H9 (cell line): ENCODE measurements at regions not wholly inside any gene's neighbourhood (a gene's known extent, or its start where the extent isn't known, plus 50 kb on each side); places are given as distances from the start of the nearest gene placed in this dataset.

Experiments
- DNase-seq: peaks from one replicate; pipeline ENCODE4 v3.0.0-alpha.2; 2017
- H2AFZ ChIP-seq: one replicate; pipeline ENCODE4 v1.6.1; 2013; ENCODE audit warnings: mild to moderate bottlenecking, low read length, control low read depth, moderate library complexity
- H2AK5ac ChIP-seq: 2 replicates; pipeline ENCODE4 v1.6.1; 2013; ENCODE audit warnings: low read length, control low read depth, mixed read lengths; ENCODE audit not compliant: insufficient read length
- H2BK120ac ChIP-seq: one replicate; pipeline ENCODE4 v1.6.1; 2013; ENCODE audit warnings: low read depth, mild to moderate bottlenecking, low read length, control low read depth, inconsistent platforms; ENCODE audit not compliant: poor library complexity, severe bottlenecking
- H2BK12ac ChIP-seq: 2 replicates; pipeline ENCODE4 v1.6.1; 2013; ENCODE audit warnings: low read length, control low read depth, mixed read lengths, low read depth; ENCODE audit not compliant: insufficient read length
- H2BK15ac ChIP-seq: 2 replicates; pipeline ENCODE4 v1.6.1; 2013; ENCODE audit warnings: low read depth, low read length, control low read depth
- H2BK20ac ChIP-seq: one replicate; pipeline ENCODE4 v1.6.1; 2013; ENCODE audit warnings: low read depth, mild to moderate bottlenecking, low read length, control low read depth, inconsistent platforms; ENCODE audit not compliant: poor library complexity, severe bottlenecking
- H2BK5ac ChIP-seq: 2 replicates; pipeline ENCODE4 v1.6.1; 2013; ENCODE audit warnings: low read length, control low read depth, mixed read lengths; ENCODE audit not compliant: insufficient read length
- H3K14ac ChIP-seq: 2 replicates; pipeline ENCODE4 v1.6.1; 2013; ENCODE audit warnings: low read length, control low read depth; ENCODE audit not compliant: insufficient read depth
- H3K18ac ChIP-seq: 2 replicates; pipeline ENCODE4 v1.6.1; 2013; ENCODE audit warnings: low read depth, mild to moderate bottlenecking, mixed read lengths, low read length, control low read depth; ENCODE audit not compliant: insufficient read length
- H3K23ac ChIP-seq: 2 replicates; pipeline ENCODE4 v1.6.1; 2013; ENCODE audit warnings: low read length, control low read depth, mixed read lengths, low read depth; ENCODE audit not compliant: insufficient read length
- H3K23me2 ChIP-seq: 2 replicates; pipeline ENCODE4 v1.6.1; 2013; ENCODE audit warnings: low read depth, mild to moderate bottlenecking, mixed read lengths, low read length, control low read depth; ENCODE audit not compliant: insufficient read length, poor library complexity, severe bottlenecking
- H3K27ac ChIP-seq: 2 replicates; pipeline ENCODE4 v1.5.1; 2013; ENCODE audit warnings: low read length, control low read depth, mixed read lengths, low read depth; ENCODE audit not compliant: insufficient read length
- H3K27me3 ChIP-seq: 2 replicates; pipeline ENCODE4 v1.6.1; 2013; ENCODE audit warnings: low read length, control low read depth, inconsistent platforms; ENCODE audit not compliant: insufficient read depth
- H3K4ac ChIP-seq: 2 replicates; pipeline ENCODE4 v1.6.1; 2013; ENCODE audit warnings: low read depth, mild to moderate bottlenecking, control low read depth, inconsistent platforms, low read length, moderate library complexity
- H3K4me1 ChIP-seq: 2 replicates; pipeline ENCODE4 v1.6.1; 2013; ENCODE audit warnings: low read length, control low read depth, inconsistent platforms; ENCODE audit not compliant: insufficient read depth
- H3K4me2 ChIP-seq: 2 replicates; pipeline ENCODE4 v1.6.1; 2013; ENCODE audit warnings: low read length, control low read depth, mixed read lengths; ENCODE audit not compliant: insufficient read length, insufficient read depth
- H3K56ac ChIP-seq: 2 replicates; pipeline ENCODE4 v1.6.1; 2013; ENCODE audit warnings: low read depth, mild to moderate bottlenecking, mixed read lengths, low read length, control low read depth; ENCODE audit not compliant: insufficient read length
- H3K79me1 ChIP-seq: 2 replicates; pipeline ENCODE4 v1.6.1; 2013; ENCODE audit warnings: low read depth, mild to moderate bottlenecking, moderate library complexity, low read length, control low read depth, inconsistent platforms; ENCODE audit not compliant: insufficient read depth, poor library complexity, severe bottlenecking
- H3K79me2 ChIP-seq: 2 replicates; pipeline ENCODE4 v1.6.1; 2013; ENCODE audit warnings: low read length, control low read depth, inconsistent platforms; ENCODE audit not compliant: insufficient read depth
- H3K9ac ChIP-seq: 2 replicates; pipeline ENCODE4 v1.6.1; 2013; ENCODE audit warnings: low read length, control low read depth, mixed read lengths; ENCODE audit not compliant: insufficient read length; ENCODE audit errors: extremely low read depth
- H3K9me3 ChIP-seq: one replicate; pipeline ENCODE4 v1.6.1; 2013; ENCODE audit warnings: low read depth, low read length, inconsistent platforms; ENCODE audit not compliant: control insufficient read depth
- H3T11ph ChIP-seq: one replicate; pipeline ENCODE4 v1.6.1; 2013; ENCODE audit warnings: mild to moderate bottlenecking, low read length, control low read depth, inconsistent platforms
- H4K20me1 ChIP-seq: one replicate; pipeline ENCODE4 v1.6.1; 2013; ENCODE audit not compliant: control insufficient read depth, insufficient read length, insufficient read depth
- H4K5ac ChIP-seq: 2 replicates; pipeline ENCODE4 v1.6.1; 2013; ENCODE audit warnings: low read depth, mild to moderate bottlenecking, mixed read lengths, low read length, control low read depth; ENCODE audit not compliant: insufficient read length
- H4K8ac ChIP-seq: replicated peaks from 2 replicates; pipeline ENCODE4 v1.6.1; 2013; ENCODE audit warnings: low read length, control low read depth, mixed read lengths, low read depth; ENCODE audit not compliant: insufficient read length
- H4K91ac ChIP-seq: 2 replicates; pipeline ENCODE4 v1.6.1; 2013; ENCODE audit warnings: low read depth, mild to moderate bottlenecking, moderate library complexity, mixed read lengths, low read length, control low read depth; ENCODE audit not compliant: insufficient read length
- H3K27ac Mint-ChIP-seq, 3 experiments: 2 replicates in 2 of 3; 3 replicates in 1 of 3; pipeline ENCODE4 v1.8.0; 2020 to 2021; ENCODE audit warnings: mixed read lengths in 3 of 3, mild to moderate bottlenecking in 1 of 3, moderate library complexity in 1 of 3
- H3K27me3 Mint-ChIP-seq: 2 replicates; pipeline ENCODE4 v1.8.0; 2021; ENCODE audit warnings: low read depth, mild to moderate bottlenecking, moderate library complexity, mixed read lengths
- H3K36me3 Mint-ChIP-seq, 3 experiments: 2 replicates in 2 of 3; 3 replicates in 1 of 3; pipeline ENCODE4 v1.8.0; 2020 to 2021; ENCODE audit warnings: low read depth in 3 of 3, mixed read lengths in 3 of 3; ENCODE audit not compliant: insufficient read depth in 1 of 3
- H3K4me1 Mint-ChIP-seq, 2 experiments: 2 replicates each; pipeline ENCODE4 v1.8.0; 2020; ENCODE audit warnings: mixed read lengths in 2 of 2
- H3K4me3 Mint-ChIP-seq, 2 experiments: 2 replicates in 1 of 2; 3 replicates in 1 of 2; pipeline ENCODE4 v1.8.0; 2020 to 2021; ENCODE audit warnings: mild to moderate bottlenecking in 2 of 2, mixed read lengths in 2 of 2, moderate library complexity in 1 of 2
- H3K9me3 Mint-ChIP-seq, 2 experiments: 2 replicates in 1 of 2; 3 replicates in 1 of 2; pipeline ENCODE4 v1.8.0; 2020; ENCODE audit warnings: mild to moderate bottlenecking in 2 of 2, mixed read lengths in 2 of 2, moderate library complexity in 1 of 2
- WGBS: extraction: QIAGEN DNeasy Blood & Tissue Kit; methylation state at CpG from one replicate; pipeline ENCODE4 v1.1.7; 2013; ENCODE audit warnings: missing lambda C conversion rate, low lambda C conversion rate, mixed read lengths; ENCODE audit not compliant: insufficient read length; ENCODE audit errors: extremely low coverage; 5-methylcytosine and 5-hydroxymethylcytosine counted together
- TF ChIP-seq, protein P1 (sequence below): fragments of 200-600 bp; sonication (generic); conservative IDR thresholded peaks from 3 replicates; pipeline ENCODE4 v1.8.0; 2021; ENCODE audit warnings: antibody characterized with exemption, mild to moderate bottlenecking

DNA sequence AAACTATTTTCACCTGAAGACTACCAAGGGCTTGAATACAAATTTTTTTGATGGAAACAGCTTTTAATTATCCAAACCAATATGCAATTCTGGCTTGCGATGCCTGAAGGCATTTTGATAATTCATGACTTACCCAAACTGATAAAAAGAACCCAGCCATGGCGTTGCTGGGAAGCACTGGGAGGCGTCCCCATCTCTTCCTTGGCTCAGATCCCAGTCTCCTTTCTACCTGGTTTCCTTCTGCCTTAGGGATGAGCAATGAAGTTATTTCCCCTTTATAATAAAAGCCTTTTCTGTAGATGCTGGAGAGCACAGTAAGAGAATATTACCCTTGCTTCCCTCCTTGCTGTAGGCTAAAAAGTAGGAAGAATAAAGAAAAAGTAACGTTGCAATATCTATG, 129.1 kb upstream of the ANK3 start:
- Histone ChIP-seq H3K79me2 (no peaks in the 10 kb centered on the region), H3K4me2 (no peak overlapping the region)
- WGBS: no CpG with 5 or more reads among the region's 4 CpGs

More for the DNA sequence above, 129.1 kb upstream of the ANK3 start:
- DNase-seq: no peak
- Histone ChIP-seq H3K27me3 (no peaks in the 10 kb centered on the region), H4K5ac (no peak overlapping the region), H3K27ac (no peak overlapping the region), H2AK5ac (no peak overlapping the region), H3K9ac (no peak overlapping the region), H2BK120ac (no peak overlapping the region), H3T11ph (no peak overlapping the region), H3K79me1 (no peaks in the 10 kb centered on the region), H2BK15ac (no peak overlapping the region), H3K9me3 (no peaks in the 10 kb centered on the region), H3K4ac (no peak overlapping the region), H2BK5ac (no peak overlapping the region), H2BK12ac (no peak overlapping the region), H3K23me2 (no peaks in the 10 kb centered on the region), H3K4me1 (peaks cover 15% of the 10 kb centered on the region), H4K8ac (no peak overlapping the region), H3K56ac (no peak overlapping the region), H2BK20ac (no peak overlapping the region), H4K91ac (no peak overlapping the region), H3K14ac (no peak overlapping the region), H3K23ac (no peak overlapping the region), H4K20me1 (no peaks in the 10 kb centered on the region), H2AFZ (no peak overlapping the region), H3K18ac (no peak overlapping the region)
- no peak overlapping the region; a peak in 1 of 7 replicates for H3K27ac Mint-ChIP-seq
- peaks cover 2 to 3% (median 2%) of the 10 kb centered on the region in 3 experiments; a peak in 5 of 7 replicates for H3K36me3 Mint-ChIP-seq
- H3K4me3 Mint-ChIP-seq: no peak overlapping the region
- H3K27me3 Mint-ChIP-seq: no peaks in the 10 kb centered on the region
- peaks cover 27 to 28% of the 10 kb centered on the region in 2 experiments for H3K4me1 Mint-ChIP-seq
- H3K9me3 Mint-ChIP-seq: peaks cover 2% of the 10 kb centered on the region in 2 experiments; a peak in 4 of 5 replicates
- TF ChIP-seq, protein P1, sequence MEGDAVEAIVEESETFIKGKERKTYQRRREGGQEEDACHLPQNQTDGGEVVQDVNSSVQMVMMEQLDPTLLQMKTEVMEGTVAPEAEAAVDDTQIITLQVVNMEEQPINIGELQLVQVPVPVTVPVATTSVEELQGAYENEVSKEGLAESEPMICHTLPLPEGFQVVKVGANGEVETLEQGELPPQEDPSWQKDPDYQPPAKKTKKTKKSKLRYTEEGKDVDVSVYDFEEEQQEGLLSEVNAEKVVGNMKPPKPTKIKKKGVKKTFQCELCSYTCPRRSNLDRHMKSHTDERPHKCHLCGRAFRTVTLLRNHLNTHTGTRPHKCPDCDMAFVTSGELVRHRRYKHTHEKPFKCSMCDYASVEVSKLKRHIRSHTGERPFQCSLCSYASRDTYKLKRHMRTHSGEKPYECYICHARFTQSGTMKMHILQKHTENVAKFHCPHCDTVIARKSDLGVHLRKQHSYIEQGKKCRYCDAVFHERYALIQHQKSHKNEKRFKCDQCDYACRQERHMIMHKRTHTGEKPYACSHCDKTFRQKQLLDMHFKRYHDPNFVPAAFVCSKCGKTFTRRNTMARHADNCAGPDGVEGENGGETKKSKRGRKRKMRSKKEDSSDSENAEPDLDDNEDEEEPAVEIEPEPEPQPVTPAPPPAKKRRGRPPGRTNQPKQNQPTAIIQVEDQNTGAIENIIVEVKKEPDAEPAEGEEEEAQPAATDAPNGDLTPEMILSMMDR: no peak
